Body of pancreas (tissue), 4 donors: ENCODE measurements at regions not wholly inside any gene's neighbourhood (a gene's known extent, or its start where the extent isn't known, plus 50 kb on each side); places are given as distances from the start of the nearest gene placed in this dataset.

Experiments used
- POLR2A ChIP-seq, 3 donors: fragments of 450-650 bp; IDR thresholded peaks; one replicate each; pipeline ENCODE4 v1.6.1; 2016; ENCODE audit warnings: antibody characterized with exemption in 3 of 3, mild to moderate bottlenecking in 2 of 3
- TF ChIP-seq, protein P1 (sequence below), 7 experiments: fragments of 450-650 bp in 4 of 7; fragments of 200-600 bp in 3 of 7; sonication (generic) in 3 of 7; IDR thresholded peaks; one replicate each; pipeline ENCODE4 v1.5.1; 2016 to 2019; ENCODE audit warnings: antibody characterized with exemption in 7 of 7

DNA sequence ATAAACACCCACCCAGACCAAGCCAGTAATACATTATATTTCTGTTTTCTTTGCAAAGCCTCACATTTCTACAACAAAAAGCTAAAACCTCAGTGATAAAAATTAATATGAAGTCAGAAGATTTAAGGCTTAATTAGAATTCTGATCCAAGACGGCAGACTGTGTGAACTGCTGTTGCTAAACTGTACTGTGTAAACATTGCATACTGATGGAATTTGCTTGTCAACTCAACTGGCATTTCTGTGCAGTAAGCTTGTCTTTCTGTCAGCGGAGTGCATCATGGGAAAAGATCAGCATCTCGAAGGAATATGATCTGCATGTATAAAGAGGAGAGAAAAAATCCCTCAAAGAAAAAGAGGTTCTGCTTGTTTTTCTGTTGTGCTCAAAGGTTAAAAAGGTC is 69.4 kb upstream of the SPANXB1 start:
- TF ChIP-seq, protein P1, sequence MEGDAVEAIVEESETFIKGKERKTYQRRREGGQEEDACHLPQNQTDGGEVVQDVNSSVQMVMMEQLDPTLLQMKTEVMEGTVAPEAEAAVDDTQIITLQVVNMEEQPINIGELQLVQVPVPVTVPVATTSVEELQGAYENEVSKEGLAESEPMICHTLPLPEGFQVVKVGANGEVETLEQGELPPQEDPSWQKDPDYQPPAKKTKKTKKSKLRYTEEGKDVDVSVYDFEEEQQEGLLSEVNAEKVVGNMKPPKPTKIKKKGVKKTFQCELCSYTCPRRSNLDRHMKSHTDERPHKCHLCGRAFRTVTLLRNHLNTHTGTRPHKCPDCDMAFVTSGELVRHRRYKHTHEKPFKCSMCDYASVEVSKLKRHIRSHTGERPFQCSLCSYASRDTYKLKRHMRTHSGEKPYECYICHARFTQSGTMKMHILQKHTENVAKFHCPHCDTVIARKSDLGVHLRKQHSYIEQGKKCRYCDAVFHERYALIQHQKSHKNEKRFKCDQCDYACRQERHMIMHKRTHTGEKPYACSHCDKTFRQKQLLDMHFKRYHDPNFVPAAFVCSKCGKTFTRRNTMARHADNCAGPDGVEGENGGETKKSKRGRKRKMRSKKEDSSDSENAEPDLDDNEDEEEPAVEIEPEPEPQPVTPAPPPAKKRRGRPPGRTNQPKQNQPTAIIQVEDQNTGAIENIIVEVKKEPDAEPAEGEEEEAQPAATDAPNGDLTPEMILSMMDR (IDR thresholded peaks at IDR 0.05), result no peak
- no peak for TF ChIP-seq POLR2A (IDR thresholded peaks at IDR 0.05)
